Mammary epithelial cell (primary cell): ENCODE measurements at regions not wholly inside any gene's neighbourhood (a gene's known extent, or its start where the extent isn't known, plus 50 kb on each side); places are given as distances from the start of the nearest gene placed in this dataset.

Source experiments
- CTCF ChIP-seq, 2 donors: IDR thresholded peaks in 1 of 2; conservative IDR thresholded peaks in 1 of 2; 2 replicates each; pipeline ENCODE4 v1.5.1; 2011 to 2012; ENCODE audit warnings: inconsistent platforms in 2 of 2, low read length in 2 of 2, mild to moderate bottlenecking in 2 of 2, control low read depth in 1 of 2, low read depth in 1 of 2; ENCODE audit not compliant: insufficient read depth in 1 of 2; ENCODE audit errors: extremely low read depth in 1 of 2
- EZH2 ChIP-seq: IDR thresholded peaks from 2 replicates; pipeline ENCODE4 v1.6.1; 2012; ENCODE audit warnings: low read length, inconsistent platforms, borderline replicate concordance

GRCh38 chr1:166691476-166691875 is 147.8 kb upstream of the POGK start:
- TF ChIP-seq CTCF (conservative IDR thresholded peaks at IDR 0.05 in 1 of 2, IDR thresholded peaks at IDR 0.05 in 1 of 2; ENCODE audit: extremely low read depth in 1 of 2, insufficient read depth in 1 of 2, low read depth in 1 of 2, low read length in 2 of 2), result no peak
- TF ChIP-seq EZH2, result no peak
